ENCODE measurements at regions not wholly inside any gene's neighbourhood (a gene's known extent, or its start where the extent isn't known, plus 50 kb on each side); places are given as distances from the start of the nearest gene placed in this dataset.

DNA sequence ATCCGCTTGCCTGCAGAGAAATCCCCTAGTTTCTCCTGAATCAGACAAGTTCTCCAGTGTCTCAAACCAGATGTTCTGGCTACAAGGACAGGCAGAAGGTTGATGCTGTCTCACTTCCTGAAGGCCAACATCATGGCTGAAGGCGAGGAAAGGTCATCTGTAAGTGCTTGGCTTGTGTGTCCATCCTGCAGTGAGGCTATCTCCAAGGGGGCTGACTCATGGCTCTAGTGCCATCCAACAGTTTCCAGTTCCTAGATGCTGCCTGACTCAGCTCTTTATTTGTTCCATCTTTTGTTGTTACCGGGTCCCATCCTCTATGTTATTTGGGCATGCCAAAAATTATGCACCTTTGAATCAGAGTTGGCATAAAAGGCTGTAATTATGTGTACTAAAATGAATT is 232.1 kb upstream of the TBX3 start:
- Histone ChIP-seq H3K36me3 (ENCODE audit: low read depth, low read length) (no peaks in the 10 kb centered on the region), H3K79me2 (ENCODE audit: low read length) (no peaks in the 10 kb centered on the region), H3K4me3 (ENCODE audit: low read length) (no peak overlapping the region), H4K20me1 (ENCODE audit: low read length) (no peaks in the 10 kb centered on the region), H3K9ac (ENCODE audit: low read length) (peak overlapping the region; percentile 47; the same call in 1 of the 2 replicates), H3K4me2 (ENCODE audit: low read length) (peak overlapping the region; percentile 27), H3K27ac (ENCODE audit: low read length) (peak overlapping the region; percentile 87), H3K27me3 (ENCODE audit: low read length) (no peaks in the 10 kb centered on the region), H3K9me3 (ENCODE audit: low read length) (no peaks in the 10 kb centered on the region), H3K9me2 (replicated peaks; ENCODE audit: low read length) (no peaks in the 10 kb centered on the region), H2AFZ (ENCODE audit: low read length) (0 out of 2 replicates have a peak overlapping the region, but pooled peaks have one; percentile 16), H3K4me1 (ENCODE audit: insufficient read depth, low read length) (peaks cover 83% of the 10 kb centered on the region), H3F3A (ENCODE audit: low read length, unreplicated experiment) (no peaks in the 10 kb centered on the region)
- BruUV-seq (replicated peaks), result no TSS peak
- peak; percentile 45 for ATAC-seq
- DNase-seq, result peak; percentile 89
- CTCF ChIA-PET, result interaction anchor here (0.5 to 1.1 kb wide), 2 partner anchors 232 to 835 kb away, joined by 5 to 7 read pairs; partner anchors contain the start of gene TBX3
- POLR2A ChIA-PET (ENCODE audit: unreplicated experiment), result interaction anchor here (0.7 kb wide), 2 partner anchors 91 to 241 kb away, joined by 3 to 6 read pairs; no protein-coding TSS in a partner anchor
- TF ChIP-seq, protein P1, sequence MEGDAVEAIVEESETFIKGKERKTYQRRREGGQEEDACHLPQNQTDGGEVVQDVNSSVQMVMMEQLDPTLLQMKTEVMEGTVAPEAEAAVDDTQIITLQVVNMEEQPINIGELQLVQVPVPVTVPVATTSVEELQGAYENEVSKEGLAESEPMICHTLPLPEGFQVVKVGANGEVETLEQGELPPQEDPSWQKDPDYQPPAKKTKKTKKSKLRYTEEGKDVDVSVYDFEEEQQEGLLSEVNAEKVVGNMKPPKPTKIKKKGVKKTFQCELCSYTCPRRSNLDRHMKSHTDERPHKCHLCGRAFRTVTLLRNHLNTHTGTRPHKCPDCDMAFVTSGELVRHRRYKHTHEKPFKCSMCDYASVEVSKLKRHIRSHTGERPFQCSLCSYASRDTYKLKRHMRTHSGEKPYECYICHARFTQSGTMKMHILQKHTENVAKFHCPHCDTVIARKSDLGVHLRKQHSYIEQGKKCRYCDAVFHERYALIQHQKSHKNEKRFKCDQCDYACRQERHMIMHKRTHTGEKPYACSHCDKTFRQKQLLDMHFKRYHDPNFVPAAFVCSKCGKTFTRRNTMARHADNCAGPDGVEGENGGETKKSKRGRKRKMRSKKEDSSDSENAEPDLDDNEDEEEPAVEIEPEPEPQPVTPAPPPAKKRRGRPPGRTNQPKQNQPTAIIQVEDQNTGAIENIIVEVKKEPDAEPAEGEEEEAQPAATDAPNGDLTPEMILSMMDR (conservative IDR thresholded peaks at IDR 0.05; ENCODE audit: low read depth, low read length), result no peak
- TF ChIP-seq EZH2phosphoT487 (IDR thresholded peaks at IDR 0.05; ENCODE audit: borderline replicate concordance, low read length), result no peak
- no peak for TF ChIP-seq EZH2 (IDR thresholded peaks at IDR 0.05; ENCODE audit: low read length, unreplicated experiment)
- intact Hi-C loops (cut with micrococcal nuclease), result loop anchor here (5.0 to 10.0 kb wide), 5 partner anchors 149 to 839 kb away; no protein-coding TSS in a partner anchor

DNA sequence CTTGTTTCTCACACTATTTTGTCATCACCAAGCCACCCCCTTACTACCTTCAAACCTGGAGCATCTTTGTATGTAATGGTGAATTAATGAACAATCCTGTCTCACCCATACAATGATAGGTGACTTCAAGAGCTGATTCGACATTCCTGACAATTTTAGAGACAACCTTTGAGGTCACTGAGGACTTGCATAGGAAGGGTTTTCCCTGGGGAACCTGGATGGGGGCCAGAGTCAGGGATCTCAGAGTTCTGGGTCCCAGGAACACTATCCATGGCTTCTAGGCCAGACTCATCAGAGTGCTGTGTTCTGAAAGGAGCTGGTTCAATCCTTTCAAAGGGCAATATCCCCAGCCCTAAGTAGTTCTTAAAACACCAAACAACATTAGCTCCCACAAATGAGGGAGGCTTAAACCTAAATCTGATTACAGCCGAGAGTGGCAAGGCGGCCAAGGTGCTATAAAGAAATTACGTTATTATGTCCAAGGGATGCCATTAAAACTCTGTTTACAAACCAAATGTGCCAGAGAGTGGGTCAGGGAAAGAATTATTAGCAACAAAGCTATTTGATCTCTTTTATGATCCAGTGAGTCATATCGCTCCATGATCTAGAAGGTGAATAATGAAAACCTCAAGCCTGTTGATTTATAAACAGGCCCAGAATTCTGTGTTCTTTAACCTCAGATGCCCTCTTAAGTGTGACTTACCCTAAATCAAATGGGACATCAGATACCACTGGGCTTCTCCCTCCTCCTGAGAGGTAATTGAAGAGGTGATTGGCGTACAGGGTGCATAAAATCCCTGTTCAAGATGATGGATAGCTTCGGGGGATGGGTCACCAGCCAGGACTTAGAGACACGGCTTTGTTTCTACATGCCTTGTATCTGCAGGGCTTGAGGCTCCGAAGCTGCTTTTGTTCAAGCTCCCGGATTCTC is 230.2 kb upstream of the TBX3 start:
- no peak overlapping the region for H2AFZ ChIP-seq (ENCODE audit: low read length)
- H3K27ac ChIP-seq (ENCODE audit: low read length), result peak overlapping the region; percentile 57
- H3K4me2 ChIP-seq (ENCODE audit: low read length), result peak overlapping the region; percentile 65
- no peaks in the 10 kb centered on the region for H3K9me3 ChIP-seq (ENCODE audit: low read length)
- intact Hi-C loops (cut with micrococcal nuclease), result loop anchor here (1.0 to 10.0 kb wide), 7 partner anchors 11 to 841 kb away; partner anchors contain the start of gene TBX3
- CTCF ChIA-PET, result no interaction called here
- no peak overlapping the region; the same call in 1 of the 2 replicates for H3K9ac ChIP-seq (ENCODE audit: low read length)
- DNase-seq (peak; percentile 94), ATAC-seq (peak; percentile 50)
- no peaks in the 10 kb centered on the region for H3F3A ChIP-seq (ENCODE audit: low read length, unreplicated experiment)
- no peak overlapping the region; the same call in 1 of the 2 replicates for H3K4me3 ChIP-seq (ENCODE audit: low read length)
- no peak for TF ChIP-seq EZH2phosphoT487 (IDR thresholded peaks at IDR 0.05; ENCODE audit: borderline replicate concordance, low read length)
- no peak for TF ChIP-seq EZH2 (IDR thresholded peaks at IDR 0.05; ENCODE audit: low read length, unreplicated experiment)
- TF ChIP-seq, protein P1 (conservative IDR thresholded peaks at IDR 0.05; ENCODE audit: low read depth, low read length), result no peak
- peaks cover 67% of the 10 kb centered on the region for H3K4me1 ChIP-seq (ENCODE audit: insufficient read depth, low read length)
- POLR2A ChIA-PET (ENCODE audit: unreplicated experiment), result interaction anchor here (0.6 to 1.8 kb wide), 2 partner anchors 22 to 230 kb away, joined by 3 to 11 read pairs; partner anchors contain the start of gene TBX3
- BruUV-seq (replicated peaks), result no TSS peak
- H3K36me3 ChIP-seq (ENCODE audit: low read depth, low read length), result no peaks in the 10 kb centered on the region
- no peaks in the 10 kb centered on the region for H4K20me1 ChIP-seq (ENCODE audit: low read length)
- H3K9me2 ChIP-seq (replicated peaks; ENCODE audit: low read length), result no peaks in the 10 kb centered on the region
- H3K27me3 ChIP-seq (ENCODE audit: low read length), result no peaks in the 10 kb centered on the region
- H3K79me2 ChIP-seq (ENCODE audit: low read length), result no peaks in the 10 kb centered on the region
